ENCODE measurements at regions not wholly inside any gene's neighbourhood (a gene's known extent, or its start where the extent isn't known, plus 50 kb on each side); places are given as distances from the start of the nearest gene placed in this dataset.
"Not testable (repeated sequence)": the region's sequence is repeated elsewhere in the genome, so short reads cannot be mapped to it uniquely, and the experiment has no call there.

GRCh38 chr1:174105086-174105485 lies 54.2 kb upstream of the RABGAP1L start:
- DNase-seq (ENCODE audit: low spot score), result no peak

GRCh38 chr1:174103766-174104165 lies 55.6 kb upstream of the RABGAP1L start:
- no peak for DNase-seq (ENCODE audit: low spot score)

GRCh38 chr1:174101976-174102375 lies 57.3 kb upstream of the RABGAP1L start:
- not testable (repeated sequence) for DNase-seq (ENCODE audit: low spot score)

- no peak for DNase-seq (ENCODE audit: low spot score)
Measured at GRCh38 chr1:174097426-174097825, 61.9 kb upstream of the RABGAP1L start.

GRCh38 chr1:174093789-174094188 lies 65.5 kb upstream of the RABGAP1L start:
- DNase-seq (ENCODE audit: low spot score), result not testable (repeated sequence)

GRCh38 chr1:174090471-174090870 lies 68.3 kb upstream of the RC3H1 start:
- DNase-seq (ENCODE audit: low spot score), result no peak

- DNase-seq (ENCODE audit: low spot score), result no peak
Measured at GRCh38 chr1:174080819-174081218, 58.7 kb upstream of the RC3H1 start.

GRCh38 chr1:174079796-174080195 lies 57.6 kb upstream of the RC3H1 start:
- no peak for DNase-seq (ENCODE audit: low spot score)

GRCh38 chr1:174078916-174079315 lies 56.8 kb upstream of the RC3H1 start:
- DNase-seq (ENCODE audit: low spot score), result not testable (repeated sequence)

- no peak for DNase-seq (ENCODE audit: low spot score)
Measured at GRCh38 chr1:174077749-174078490, 55.8 kb upstream of the RC3H1 start.

GRCh38 chr1:174075245-174075692 lies 53.1 kb upstream of the RC3H1 start:
- DNase-seq (ENCODE audit: low spot score), result no peak

- peak; percentile 6 for DNase-seq (ENCODE audit: low spot score)
Measured at GRCh38 chr1:174074757-174075156, 52.6 kb upstream of the RC3H1 start.

- no peak for DNase-seq (ENCODE audit: low spot score)
Measured at GRCh38 chr1:174072581-174072980, 50.4 kb upstream of the RC3H1 start.
